GF-D8 (cell line): ENCODE measurements at regions not wholly inside any gene's neighbourhood (a gene's known extent, or its start where the extent isn't known, plus 50 kb on each side); places are given as distances from the start of the nearest gene placed in this dataset.

Experiments
- DNase-seq: peaks from one replicate; lab custom pipeline; 2025; lab: John Stamatoyannopoulos, UW

DNA sequence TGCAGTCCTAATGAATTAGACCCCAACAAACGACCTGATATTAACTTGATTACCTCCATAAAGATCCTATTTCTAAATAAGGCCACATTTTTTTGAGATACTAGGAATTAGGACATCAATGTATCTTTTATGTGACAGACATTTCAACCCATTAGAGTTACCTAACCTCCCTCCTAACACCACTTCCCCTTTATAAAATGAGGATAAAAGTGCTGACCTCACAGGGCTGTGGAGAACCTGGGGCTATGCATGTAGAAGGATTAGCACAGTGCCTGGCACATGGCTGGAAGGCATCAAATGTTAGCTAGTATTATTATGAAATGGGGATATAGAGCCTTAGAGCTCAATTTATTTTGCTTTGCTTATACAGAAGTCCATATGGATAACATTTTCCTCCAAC is 53.5 kb upstream of the LRRN1 start:
- peak; percentile 4 for DNase-seq

DNA sequence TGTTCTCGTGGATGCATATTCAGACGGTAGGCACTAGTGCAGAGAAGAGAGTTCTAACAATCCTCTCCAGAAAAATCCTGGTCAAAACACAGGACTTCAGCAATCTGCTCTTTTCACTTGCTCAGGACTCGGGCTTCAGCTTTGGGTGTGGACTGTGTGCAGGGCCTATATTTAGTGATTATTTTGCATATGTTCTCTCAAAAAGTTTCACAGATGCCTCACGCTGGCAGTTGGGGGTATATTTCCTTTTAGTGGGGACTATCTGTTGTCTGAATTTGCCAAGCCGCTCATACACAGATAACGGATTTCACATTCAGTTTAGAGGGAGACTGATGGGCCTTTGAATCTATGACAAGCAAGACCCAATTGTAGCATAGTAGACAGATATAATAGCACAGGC is 54.4 kb upstream of the LRRN1 start:
- DNase-seq: no peak

DNA sequence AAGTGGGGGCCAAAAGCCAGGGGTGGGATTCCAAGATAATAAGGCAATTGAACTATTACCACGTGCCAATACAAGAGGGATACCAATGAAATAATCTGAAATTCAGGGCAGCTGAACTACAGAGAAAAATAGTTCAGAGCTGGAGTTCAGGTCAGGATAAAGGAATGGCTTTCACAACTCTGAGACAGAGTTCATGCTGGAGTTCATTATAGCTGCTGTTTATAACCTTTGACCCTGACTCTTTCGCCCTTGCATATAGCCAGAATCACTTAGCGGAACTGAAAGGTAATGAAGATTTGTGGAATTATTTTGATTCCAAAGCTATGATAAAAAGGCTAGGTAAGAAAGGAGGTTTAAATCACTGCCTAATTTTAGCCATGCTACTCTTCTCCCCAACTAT is 55.5 kb upstream of the LRRN1 start:
- no peak for DNase-seq

DNA sequence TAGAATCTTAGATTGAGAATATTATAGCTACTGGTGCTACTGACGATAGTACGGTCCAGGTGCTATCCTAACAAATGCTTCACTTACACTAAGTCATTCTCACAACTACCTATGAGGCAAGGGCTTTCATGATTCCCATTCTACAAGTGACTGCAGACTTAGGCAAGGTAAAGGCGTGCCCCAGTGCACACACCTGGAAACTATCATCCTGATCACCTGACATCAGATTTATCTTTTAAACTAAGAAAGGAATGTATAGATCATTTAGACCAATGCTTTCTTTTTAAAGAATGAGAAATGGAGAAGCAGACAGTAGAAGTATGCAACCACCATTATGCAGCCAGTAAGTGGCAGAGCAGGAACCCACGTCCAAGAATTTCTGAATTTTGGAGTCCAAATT is 59.2 kb upstream of the LRRN1 start:
- DNase-seq: no peak

DNA sequence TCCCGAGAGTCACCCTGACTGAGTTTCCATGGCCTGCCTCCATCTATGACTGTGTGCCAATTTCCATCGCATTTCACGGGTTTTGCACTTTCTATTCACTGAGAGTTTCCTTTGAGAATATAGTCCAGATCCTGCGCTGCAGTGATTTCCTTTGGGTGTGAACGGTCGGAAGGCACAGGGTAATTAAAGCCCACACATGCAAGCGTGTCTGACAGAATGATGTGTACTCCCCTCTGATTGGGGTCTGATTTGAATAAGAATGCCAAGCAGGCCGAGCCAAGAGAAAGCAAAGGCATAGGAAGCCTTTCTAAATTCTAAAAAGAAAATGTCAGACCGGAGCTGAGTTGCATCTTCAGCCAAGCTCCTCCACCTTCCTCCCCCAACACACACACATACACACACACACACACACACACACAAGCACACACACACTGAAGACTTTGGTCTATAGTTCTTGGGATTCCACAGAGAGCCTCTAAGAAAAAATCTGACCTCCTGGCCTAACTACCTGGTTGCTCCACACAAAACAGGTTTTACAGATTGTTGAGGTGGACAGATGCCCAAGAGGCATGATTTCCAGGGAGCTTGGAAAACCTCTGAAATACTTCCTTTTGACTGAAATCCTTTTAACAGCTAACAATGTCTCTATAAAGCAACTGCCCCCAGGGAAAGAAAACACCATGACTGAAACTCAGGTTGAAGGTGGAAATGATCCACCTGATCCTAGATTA is 59.7 kb upstream of the LRRN1 start:
- no peak for DNase-seq

DNA sequence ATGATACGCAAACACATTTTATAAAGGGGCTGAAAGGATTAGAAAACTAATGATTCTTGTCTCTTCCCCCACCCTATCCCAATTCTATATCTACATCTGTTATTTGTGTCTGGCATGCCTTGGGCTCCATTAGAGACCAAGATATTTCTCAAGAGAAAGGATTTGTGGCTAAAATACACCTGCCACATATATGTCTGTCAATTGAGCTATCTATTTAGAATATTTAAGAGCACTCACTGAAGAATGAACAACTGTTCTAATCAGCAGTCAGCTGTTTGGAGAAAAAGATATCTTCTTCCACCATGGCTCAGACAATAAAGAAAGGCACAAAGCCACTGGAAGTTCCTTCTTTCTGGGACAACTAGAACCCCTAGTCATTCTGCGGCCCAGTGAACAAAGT is 61.7 kb upstream of the LRRN1 start:
- DNase-seq: no peak

DNA sequence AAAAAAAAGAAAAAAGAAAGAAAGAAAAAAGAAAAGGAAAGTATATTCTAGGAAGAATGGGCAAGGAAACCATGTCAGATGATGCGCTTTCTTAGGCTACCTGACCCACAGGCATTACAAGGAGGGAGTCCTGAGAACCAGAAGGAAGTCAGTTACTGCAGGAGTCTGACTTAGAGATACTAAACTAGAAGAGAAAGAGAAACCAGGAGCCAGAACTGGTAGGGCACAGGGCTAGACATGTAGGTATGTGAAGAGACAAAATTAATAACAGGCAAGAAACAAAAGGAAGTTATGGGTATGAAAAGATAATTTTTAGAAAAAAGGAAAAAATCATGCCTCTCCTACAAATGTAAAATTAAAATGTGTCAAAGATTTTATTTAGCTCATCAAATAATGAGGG is 63.3 kb upstream of the LRRN1 start:
- no peak for DNase-seq

DNA sequence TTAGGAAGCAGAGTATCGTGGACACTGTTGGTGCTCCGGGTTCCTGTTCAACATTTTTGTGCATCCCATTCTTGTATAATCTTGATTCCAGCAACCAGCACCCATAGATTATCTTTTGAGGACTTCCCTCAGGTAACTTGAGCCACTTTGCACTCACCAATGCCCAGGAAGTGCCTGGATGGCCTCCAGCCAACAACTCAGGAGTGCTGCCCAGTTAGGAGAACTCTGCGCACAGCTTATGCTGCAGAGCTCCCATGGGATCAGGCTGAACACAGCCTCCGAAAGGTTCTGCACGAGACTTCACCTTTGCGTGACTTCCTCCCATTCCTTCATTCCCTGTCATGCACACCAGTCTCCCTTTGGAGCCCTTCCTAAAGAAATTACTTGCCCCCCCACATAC is 64.3 kb upstream of the LRRN1 start:
- no peak for DNase-seq

DNA sequence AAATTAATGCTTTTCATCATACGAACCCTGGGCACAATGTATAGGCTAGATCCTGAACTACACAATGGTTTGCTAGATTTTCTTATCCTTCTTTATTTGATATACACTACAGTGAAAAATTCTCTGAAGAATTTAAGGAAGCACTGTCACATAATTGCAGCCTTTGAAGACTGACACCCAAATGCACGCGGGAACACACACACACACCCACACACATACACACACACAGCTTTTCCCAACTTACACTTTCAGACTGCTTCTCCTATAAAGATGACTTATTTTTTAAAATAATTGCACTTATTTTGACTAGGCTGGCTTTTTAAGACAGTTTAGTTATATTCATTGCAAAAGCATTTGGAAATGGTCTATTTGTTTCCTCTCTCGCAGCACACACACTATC is 70.0 kb upstream of the LRRN1 start:
- DNase-seq: no peak

DNA sequence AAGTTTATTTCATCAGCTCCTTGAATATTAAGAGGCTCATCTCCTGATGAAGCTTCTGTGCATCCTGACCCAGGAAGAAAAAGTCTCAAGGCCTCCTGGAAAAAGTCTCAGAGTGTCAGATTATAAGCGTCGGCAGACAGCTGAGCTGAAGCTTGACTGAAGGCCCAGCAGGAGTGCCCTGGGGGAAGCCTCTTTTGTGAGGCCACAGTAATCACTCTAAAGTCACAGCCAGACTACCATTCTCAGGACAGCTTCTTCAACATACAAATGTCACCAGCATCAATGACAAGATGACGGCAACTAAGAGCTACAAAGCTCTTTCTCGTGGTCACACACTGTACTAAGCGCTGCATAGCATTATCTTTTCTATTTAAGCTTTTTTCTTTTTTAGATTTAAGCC is 72.7 kb upstream of the LRRN1 start:
- no peak for DNase-seq

DNA sequence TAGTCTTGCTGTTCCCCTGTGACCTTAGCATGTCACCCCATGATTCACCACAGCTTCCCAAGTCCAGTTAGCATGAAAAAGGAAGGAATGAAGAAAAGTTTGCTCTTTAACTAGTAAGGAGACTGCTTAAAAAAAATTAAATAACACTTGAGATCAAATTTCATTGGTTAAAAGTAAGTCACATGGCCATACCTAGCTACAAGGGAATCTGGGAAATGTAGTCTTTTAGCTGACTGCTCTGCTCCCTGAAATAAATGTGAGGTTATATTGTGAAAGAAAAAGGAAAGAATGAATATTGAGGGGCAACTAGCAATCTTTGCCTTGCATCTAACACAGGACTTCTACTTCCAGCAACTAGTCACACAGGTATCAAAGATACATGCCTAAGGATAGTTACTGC is 84.7 kb upstream of the LRRN1 start:
- DNase-seq: no peak

DNA sequence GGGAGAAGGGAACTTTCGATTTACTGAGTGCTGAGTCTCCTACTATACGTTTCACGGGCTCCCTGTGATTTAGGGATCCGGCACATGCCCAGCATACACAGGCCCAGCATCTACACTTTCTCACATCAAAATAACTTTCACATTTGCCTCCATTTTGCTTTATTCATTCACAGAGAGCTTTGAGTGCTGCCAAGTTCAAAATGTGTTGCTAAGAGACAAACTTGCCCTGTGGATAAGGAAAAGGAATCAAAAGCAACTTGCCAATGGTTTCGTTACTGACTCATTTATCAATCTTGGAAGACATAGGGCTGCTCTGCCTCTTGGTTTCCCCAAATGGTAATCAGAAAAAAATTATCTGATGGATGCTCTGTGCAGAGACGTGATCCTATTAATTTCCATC is 86.3 kb upstream of the LRRN1 start:
- DNase-seq: no peak

DNA sequence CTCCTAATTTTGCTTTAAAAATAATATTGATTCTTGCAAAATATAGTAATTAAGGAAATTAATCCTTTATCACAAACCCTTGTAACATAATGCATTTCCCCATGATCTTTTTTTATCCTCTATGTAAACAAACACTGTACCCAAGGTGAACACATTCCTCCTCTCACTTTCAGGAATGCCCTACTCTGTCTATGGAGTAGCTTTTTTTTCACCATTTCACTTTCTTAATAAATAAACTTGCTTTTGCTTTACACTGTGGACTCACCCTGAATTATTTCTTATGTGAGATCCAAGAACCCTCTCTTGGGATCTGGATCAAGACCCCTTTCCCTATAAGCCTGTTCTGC is 90.5 kb upstream of the LRRN1 start:
- no peak for DNase-seq

DNA sequence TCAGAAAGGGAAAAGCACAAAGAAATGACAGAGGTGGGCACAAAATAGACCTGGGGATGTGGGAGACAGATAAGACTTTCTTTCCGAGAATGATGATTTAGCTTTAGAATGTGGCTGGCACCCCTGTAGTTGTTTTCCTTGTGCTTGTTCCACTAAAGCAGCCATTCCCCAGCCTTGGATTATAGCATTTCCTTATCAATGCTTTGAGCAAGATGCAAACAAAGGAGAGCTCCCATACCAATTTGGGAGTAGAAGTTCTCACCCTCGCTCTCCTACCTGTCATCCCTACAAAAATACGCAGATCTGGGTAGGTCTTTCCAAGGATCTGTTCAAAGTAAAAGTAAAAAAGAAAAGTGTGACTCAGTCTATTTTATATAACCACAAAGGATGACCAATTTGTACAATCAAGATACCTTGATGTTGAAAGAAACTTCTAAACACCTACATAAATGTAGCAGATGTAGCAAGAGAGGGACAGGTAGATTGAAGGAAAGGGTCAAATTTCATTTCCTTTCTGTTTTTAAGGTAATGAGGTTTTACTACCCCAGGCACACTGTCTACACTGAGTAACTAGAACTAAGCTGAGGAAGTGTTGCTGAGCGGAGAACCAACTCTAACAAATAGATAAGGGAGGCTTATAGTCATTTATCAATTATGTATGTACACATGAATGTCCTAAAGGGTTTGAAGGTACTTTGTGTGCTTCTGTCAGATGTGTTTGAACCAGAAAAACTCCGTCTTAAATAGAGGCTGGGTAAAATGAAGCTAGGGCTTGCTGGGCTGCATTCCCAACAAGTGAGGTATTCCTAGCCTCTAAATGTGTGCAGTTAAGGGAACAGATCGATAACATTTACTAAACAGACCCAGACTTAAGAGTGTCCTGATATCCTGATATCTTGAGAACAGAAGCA is 91.1 kb upstream of the LRRN1 start:
- no peak for DNase-seq

DNA sequence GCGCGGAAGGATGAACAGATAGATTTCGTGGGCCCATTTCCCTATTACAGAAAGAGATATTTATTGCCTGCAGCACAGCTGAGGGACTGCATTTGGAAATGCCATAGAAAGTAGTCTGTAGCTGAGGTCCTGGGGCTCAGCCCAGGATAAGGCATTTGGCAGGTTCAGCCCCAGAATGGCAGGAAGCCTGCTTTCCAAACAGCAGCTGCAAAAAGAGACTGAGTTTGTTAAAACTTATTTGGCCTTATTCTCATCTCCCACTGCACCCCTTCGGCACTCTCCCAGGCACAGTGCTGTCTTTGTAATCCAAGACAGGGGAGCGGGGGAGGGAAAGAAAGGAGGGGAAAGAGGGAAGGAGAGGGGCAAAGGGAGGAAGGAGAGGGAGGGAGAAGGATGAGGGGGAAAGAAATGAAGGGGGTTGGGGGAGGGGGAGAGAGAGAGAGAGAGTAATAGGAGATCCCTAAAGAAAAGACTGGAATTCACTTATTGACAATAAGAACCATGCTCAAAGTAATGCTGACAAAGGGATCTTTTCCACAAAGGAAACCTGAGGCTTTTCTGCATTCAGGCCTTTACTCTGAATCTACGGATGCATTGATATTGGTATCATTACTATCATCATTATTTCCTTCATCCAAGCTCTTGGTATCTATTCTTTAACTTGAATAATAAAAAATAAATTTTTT is 94.0 kb upstream of the LRRN1 start:
- no peak for DNase-seq

DNA sequence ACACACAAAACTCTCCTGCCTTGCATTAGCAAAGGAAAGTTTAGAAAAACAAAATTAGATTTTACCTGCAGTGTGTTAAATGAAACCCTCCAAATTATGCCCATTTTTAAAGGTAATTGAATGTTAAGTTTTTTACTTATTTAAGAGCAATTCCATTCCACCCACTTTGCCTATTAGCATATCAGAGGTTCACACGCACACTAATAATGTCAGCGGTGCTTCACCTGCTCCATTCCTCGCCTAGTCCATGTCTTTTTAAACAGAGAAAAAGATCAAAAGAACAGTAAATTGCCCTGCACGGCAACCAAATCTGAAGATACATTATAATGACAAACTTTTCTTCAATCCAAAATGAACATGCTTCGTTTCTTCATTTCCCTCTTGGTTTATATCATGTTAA is 97.3 kb upstream of the LRRN1 start:
- DNase-seq: no peak

DNA sequence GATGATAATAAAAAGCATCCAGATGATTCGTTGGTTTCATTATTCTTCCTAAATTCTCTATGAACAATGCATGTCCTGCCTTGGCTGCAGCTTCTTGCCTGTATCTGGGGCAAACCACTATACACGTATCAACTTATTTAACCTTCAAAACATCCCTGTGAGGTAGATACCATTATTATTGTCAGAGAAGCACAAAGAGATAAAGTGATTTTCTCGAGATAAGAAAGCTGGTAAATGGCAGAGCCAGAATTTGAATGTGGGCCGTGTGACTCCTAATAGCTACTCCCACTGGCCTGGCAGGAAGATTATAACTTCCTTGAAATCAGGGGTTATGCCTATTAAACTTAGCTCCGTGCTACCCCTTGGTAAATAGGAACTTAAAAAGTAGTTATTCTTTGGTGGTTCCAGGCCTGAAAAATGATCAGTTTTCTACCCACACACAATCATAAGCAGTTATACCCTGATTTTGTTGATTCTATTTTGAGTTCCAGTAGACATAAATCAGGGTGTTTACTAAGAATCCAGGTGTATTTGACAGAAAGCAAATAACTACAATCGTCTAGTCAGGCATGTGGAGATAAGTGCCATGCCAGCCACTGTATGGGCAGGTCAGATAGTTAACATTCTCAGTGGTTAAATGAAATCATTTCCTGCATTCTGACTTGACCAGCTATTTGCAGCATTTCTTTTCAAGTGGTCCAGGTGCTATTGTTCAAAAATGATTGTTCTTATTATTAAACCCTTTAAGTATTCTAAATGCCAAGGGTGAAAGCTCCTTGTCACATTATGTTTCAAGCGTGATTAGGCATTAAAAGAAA is 99.2 kb upstream of the LRRN1 start:
- DNase-seq: no peak

DNA sequence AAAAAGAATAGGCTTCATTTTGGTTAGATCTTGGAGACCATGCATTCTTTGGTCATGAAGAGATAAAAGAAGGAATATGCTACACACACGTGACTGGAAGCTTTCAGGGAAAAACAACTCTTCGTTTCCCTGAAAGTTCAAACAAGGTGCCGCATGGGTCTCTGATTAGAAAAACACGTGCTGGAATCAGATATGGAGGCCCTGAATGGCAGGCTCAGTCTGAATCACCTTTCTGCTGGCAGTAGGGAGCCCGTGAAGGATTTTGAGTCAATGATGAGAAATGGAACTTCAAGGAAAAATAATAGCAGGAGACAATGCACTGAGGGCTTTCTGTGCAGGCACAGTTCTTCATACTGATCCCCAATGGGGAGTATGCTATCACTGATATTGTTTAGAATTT is 99.8 kb upstream of the LRRN1 start:
- no peak for DNase-seq

DNA sequence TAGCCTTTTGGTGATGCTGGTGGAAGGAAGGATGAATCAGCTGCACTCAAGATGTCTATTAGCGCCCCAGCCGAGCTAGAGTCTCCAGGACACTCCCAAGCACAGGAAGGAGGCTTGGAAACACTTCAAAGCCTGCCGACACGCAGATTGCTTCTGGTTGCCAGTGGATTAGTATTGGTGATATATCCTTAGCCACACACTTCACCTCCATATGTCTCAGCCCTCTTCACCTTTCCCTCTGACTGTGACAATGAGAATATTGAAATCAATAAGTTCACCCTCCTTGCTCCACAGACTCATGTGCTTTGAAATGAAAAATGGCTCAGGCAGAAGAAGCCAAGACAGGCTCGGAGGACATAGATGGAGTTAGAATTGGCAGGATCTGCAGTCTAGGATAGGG is 102.9 kb upstream of the LRRN1 start:
- no peak for DNase-seq

DNA sequence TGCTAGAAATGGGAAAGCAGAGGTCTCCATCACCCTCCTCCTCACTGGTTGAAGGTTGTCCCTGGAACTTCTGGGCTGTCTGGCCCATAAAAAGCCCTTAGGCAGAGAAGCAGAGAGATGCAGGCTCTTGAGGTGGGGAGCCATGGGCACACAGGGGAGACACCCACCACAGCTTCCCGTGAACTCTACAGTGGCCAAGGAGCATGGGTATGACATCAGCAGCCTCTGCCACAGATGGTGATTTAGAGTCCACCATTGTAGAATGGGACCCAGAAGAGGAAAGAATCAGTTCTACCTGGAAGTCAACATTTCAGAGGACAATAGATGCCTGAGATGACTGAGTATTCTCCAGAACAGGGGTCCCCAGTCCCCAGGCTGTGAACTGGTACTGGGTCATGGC is 105.6 kb upstream of the LRRN1 start:
- no peak for DNase-seq

DNA sequence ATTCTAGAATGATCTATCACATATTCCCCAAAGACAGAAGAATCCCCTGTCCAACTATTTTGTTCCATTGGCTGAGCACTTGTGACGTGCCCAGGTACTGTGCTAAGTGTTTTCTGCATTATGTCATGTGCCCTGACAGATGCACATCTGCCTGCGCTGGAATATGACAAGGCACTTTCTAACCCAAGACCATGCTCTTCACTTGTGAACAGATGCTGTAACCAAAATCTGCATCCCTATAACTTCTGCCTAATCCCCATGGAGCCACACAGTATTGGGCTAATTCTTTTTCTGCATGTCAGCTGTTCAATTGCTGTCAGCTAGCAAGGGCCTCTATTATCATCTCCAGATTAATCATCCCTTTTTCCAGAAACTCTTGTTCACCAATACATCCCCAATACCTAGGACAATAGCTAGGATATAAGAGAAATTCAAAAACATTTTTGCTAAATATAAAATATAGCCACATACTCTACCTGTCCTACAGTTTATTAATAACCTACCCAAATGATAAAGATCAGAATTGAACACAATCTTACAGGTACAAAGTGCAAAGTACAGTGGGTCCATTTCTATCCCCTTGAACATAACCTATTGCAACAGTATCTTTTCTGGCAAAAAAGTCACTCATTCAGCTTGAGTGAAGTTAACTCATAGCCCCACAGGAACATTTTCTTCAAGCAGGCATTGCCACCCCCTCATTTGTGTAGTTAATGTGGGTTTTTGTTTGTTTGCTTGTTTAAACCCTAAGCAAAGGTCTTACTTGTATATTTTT is 109.4 kb upstream of the LRRN1 start:
- no peak for DNase-seq
